Mesothelial cell of epicardium (in vitro differentiated cells): ENCODE measurements at regions not wholly inside any gene's neighbourhood (a gene's known extent, or its start where the extent isn't known, plus 50 kb on each side); places are given as distances from the start of the nearest gene placed in this dataset.

Source experiments
- DNase-seq, 2 experiments: peaks; one replicate each; pipeline ENCODE4 v3.0.0; 2021; ENCODE audit warnings: low spot score in 2 of 2; ENCODE audit not compliant: unreplicated experiment in 2 of 2
- H3K27ac Mint-ChIP-seq: 2 replicates; pipeline ENCODE4 v1.8.0; 2021; ENCODE audit warnings: mixed read lengths
- H3K27me3 Mint-ChIP-seq: 2 replicates; pipeline ENCODE4 v1.8.0; 2021; ENCODE audit warnings: low read depth, mixed read lengths
- H3K36me3 Mint-ChIP-seq: 2 replicates; pipeline ENCODE4 v1.8.0; 2021; ENCODE audit warnings: mixed read lengths
- H3K4me1 Mint-ChIP-seq: 2 replicates; pipeline ENCODE4 v1.8.0; 2021; ENCODE audit warnings: mixed read lengths
- H3K4me3 Mint-ChIP-seq: 2 replicates; pipeline ENCODE4 v1.8.0; 2021; ENCODE audit warnings: mild to moderate bottlenecking, moderate library complexity, mixed read lengths
- H3K9me3 Mint-ChIP-seq: 2 replicates; pipeline ENCODE4 v1.8.0; 2021; ENCODE audit warnings: mixed read lengths
- CTCF ChIP-seq: fragments of 200-600 bp; sonication (generic); IDR thresholded peaks from one replicate; pipeline ENCODE4 v1.5.0; 2021; ENCODE audit warnings: antibody characterized with exemption; ENCODE audit not compliant: unreplicated experiment

GRCh38 chr10:8507156-8507555 is 452.7 kb downstream of the GATA3 start:
- no peak overlapping the region for H3K27ac Mint-ChIP-seq
- H3K4me1 Mint-ChIP-seq: peaks cover 36% of the 10 kb centered on the region
- no peaks in the 10 kb centered on the region for H3K36me3 Mint-ChIP-seq
- peaks cover 16% of the 10 kb centered on the region for H3K27me3 Mint-ChIP-seq
- no peaks in the 10 kb centered on the region for H3K9me3 Mint-ChIP-seq
- DNase-seq: no peak
- no peak overlapping the region for H3K4me3 Mint-ChIP-seq
- TF ChIP-seq CTCF: no peak

- Mint-ChIP-seq H3K4me1 (peaks cover 36% of the 10 kb centered on the region), H3K4me3 (no peak overlapping the region)
- no peak for TF ChIP-seq CTCF
Measured at GRCh38 chr10:8508882-8509281, 454.4 kb downstream of the GATA3 start.

GRCh38 chr10:8510471-8510870 is 456.0 kb downstream of the GATA3 start:
- peaks cover 24% of the 10 kb centered on the region for H3K4me1 Mint-ChIP-seq
- no peaks in the 10 kb centered on the region for H3K36me3 Mint-ChIP-seq
- H3K4me3 Mint-ChIP-seq: no peak overlapping the region
- peaks cover 15% of the 10 kb centered on the region for H3K27me3 Mint-ChIP-seq
- H3K9me3 Mint-ChIP-seq: no peaks in the 10 kb centered on the region
- TF ChIP-seq CTCF: no peak
- no peak for DNase-seq
- H3K27ac Mint-ChIP-seq: no peak overlapping the region

More at GRCh38 chr10:8508882-8509281, 454.4 kb downstream of the GATA3 start:
- Mint-ChIP-seq H3K9me3 (no peaks in the 10 kb centered on the region), H3K27ac (no peak overlapping the region), H3K36me3 (no peaks in the 10 kb centered on the region), H3K27me3 (peaks cover 18% of the 10 kb centered on the region)
- no peak for DNase-seq

- peaks cover 23% of the 10 kb centered on the region for H3K4me1 Mint-ChIP-seq
- H3K27me3 Mint-ChIP-seq: peaks cover 12% of the 10 kb centered on the region
- no peak overlapping the region for H3K27ac Mint-ChIP-seq
- H3K4me3 Mint-ChIP-seq: no peak overlapping the region
- no peak for TF ChIP-seq CTCF
- no peaks in the 10 kb centered on the region for H3K36me3 Mint-ChIP-seq
- no peak for DNase-seq
- no peaks in the 10 kb centered on the region for H3K9me3 Mint-ChIP-seq
Measured at GRCh38 chr10:8511026-8511425, 456.5 kb downstream of the GATA3 start.

- Mint-ChIP-seq H3K9me3 (no peaks in the 10 kb centered on the region), H3K4me3 (no peak overlapping the region), H3K36me3 (no peaks in the 10 kb centered on the region), H3K4me1 (peaks cover 27% of the 10 kb centered on the region), H3K27me3 (peaks cover 8% of the 10 kb centered on the region), H3K27ac (no peak overlapping the region)
- no peak for DNase-seq
- TF ChIP-seq CTCF: no peak
Measured at GRCh38 chr10:8513155-8514147, 459.0 kb downstream of the GATA3 start.
